GM23338 (cell line): ENCODE measurements at regions not wholly inside any gene's neighbourhood (a gene's known extent, or its start where the extent isn't known, plus 50 kb on each side); places are given as distances from the start of the nearest gene placed in this dataset.

Source experiments
- ATAC-seq: fragments of 200-7000 bp; cut with Tn5 transposase; 3 replicates; pipeline ENCODE4 v1.9.1; 2020
- DNase-seq: peaks from one replicate; pipeline ENCODE4 v3.0.0-alpha.2; 2015; ENCODE audit warnings: low spot score
- H2AFZ ChIP-seq: fragments of 200-600 bp; sonication (generic); 2 replicates; pipeline ENCODE4 v1.8.0; 2016; ENCODE audit warnings: antibody characterized with exemption, mild to moderate bottlenecking, moderate library complexity
- H3F3A ChIP-seq: fragments of 200-600 bp; sonication (generic); replicated peaks from 2 replicates; pipeline ENCODE4 v1.8.0; 2017; ENCODE audit warnings: antibody characterized with exemption, mixed run types, low read depth
- H3K27ac ChIP-seq: fragments of 200-600 bp; sonication (generic); 2 replicates; pipeline ENCODE4 v1.6.1; 2016; ENCODE audit warnings: low read depth
- H3K27me3 ChIP-seq: fragments of 200-600 bp; sonication (generic); 2 replicates; pipeline ENCODE4 v1.8.0; 2016; ENCODE audit warnings: mild to moderate bottlenecking, mixed run types, moderate library complexity; ENCODE audit not compliant: insufficient read depth
- H3K36me3 ChIP-seq: fragments of 200-600 bp; sonication (generic); 2 replicates; pipeline ENCODE4 v1.8.0; 2016; ENCODE audit warnings: mild to moderate bottlenecking; ENCODE audit not compliant: insufficient read depth
- H3K4me1 ChIP-seq: fragments of 200-600 bp; sonication (generic); 2 replicates; pipeline ENCODE4 v1.8.0; 2016; ENCODE audit warnings: mild to moderate bottlenecking, moderate library complexity; ENCODE audit not compliant: insufficient read depth
- H3K4me2 ChIP-seq: fragments of 200-600 bp; sonication (generic); 2 replicates; pipeline ENCODE4 v1.7.1; 2017; ENCODE audit warnings: mixed run types
- H3K4me3 ChIP-seq: fragments of 200-600 bp; sonication (generic); 2 replicates; pipeline ENCODE4 v1.6.1; 2016; ENCODE audit warnings: mixed run types
- H3K79me2 ChIP-seq: fragments of 200-600 bp; sonication (generic); replicated peaks from 2 replicates; pipeline ENCODE4 v1.8.0; 2017; ENCODE audit warnings: mild to moderate bottlenecking; ENCODE audit not compliant: insufficient read depth
- H3K9me2 ChIP-seq: fragments of 200-600 bp; sonication (generic); 2 replicates; pipeline ENCODE4 v1.8.0; 2017; ENCODE audit not compliant: insufficient read depth
- H4K20me1 ChIP-seq: fragments of 200-600 bp; sonication (generic); replicated peaks from 2 replicates; pipeline ENCODE4 v1.8.0; 2017; ENCODE audit warnings: mild to moderate bottlenecking; ENCODE audit not compliant: insufficient read depth
- H3K27ac Mint-ChIP-seq: 2 replicates; pipeline ENCODE4 v1.8.0; 2020; ENCODE audit warnings: inconsistent platforms, mild to moderate bottlenecking, moderate library complexity, mixed read lengths
- H3K27me3 Mint-ChIP-seq: 3 replicates; pipeline ENCODE4 v1.8.0; 2022; ENCODE audit warnings: low read depth, mild to moderate bottlenecking, moderate library complexity, mixed read lengths, inconsistent platforms; ENCODE audit not compliant: insufficient read depth, poor library complexity
- H3K36me3 Mint-ChIP-seq: 3 replicates; pipeline ENCODE4 v1.8.0; 2021; ENCODE audit warnings: low read depth, mild to moderate bottlenecking, inconsistent platforms, moderate library complexity, mixed read lengths
- H3K4me1 Mint-ChIP-seq: 3 replicates; pipeline ENCODE4 v1.8.0; 2020; ENCODE audit warnings: mild to moderate bottlenecking, inconsistent platforms, mixed read lengths
- H3K4me3 Mint-ChIP-seq: 3 replicates; pipeline ENCODE4 v1.8.0; 2021; ENCODE audit warnings: moderate library complexity, mild to moderate bottlenecking, inconsistent platforms, mixed read lengths
- H3K9me3 Mint-ChIP-seq: 3 replicates; pipeline ENCODE4 v1.8.0; 2020; ENCODE audit warnings: moderate library complexity, mild to moderate bottlenecking, inconsistent platforms, mixed read lengths
- JUNB ChIP-seq: IDR thresholded peaks from one replicate; pipeline ENCODE4 v1.6.1; 2016; ENCODE audit warnings: antibody characterized with exemption; ENCODE audit not compliant: unreplicated experiment
- NANOG ChIP-seq: IDR thresholded peaks from 2 replicates; pipeline ENCODE4 v1.6.1; 2016; ENCODE audit warnings: antibody characterized with exemption, borderline replicate concordance
- STAT1 ChIP-seq: IDR thresholded peaks from one replicate; pipeline ENCODE4 v1.6.1; 2016; ENCODE audit warnings: antibody characterized with exemption; ENCODE audit not compliant: unreplicated experiment
- ZNF114 ChIP-seq: fragments of 250-450 bp; sonication (Bioruptor Pico); IDR thresholded peaks from 2 replicates; pipeline ENCODE4 v1.5.0; 2020; ENCODE audit warnings: mild to moderate bottlenecking, moderate library complexity
- TF ChIP-seq, protein P1 (sequence below): fragments of 250-450 bp; sonication (Bioruptor Pico); IDR thresholded peaks from 2 replicates; pipeline ENCODE4 v1.5.0; 2020; ENCODE audit warnings: mild to moderate bottlenecking, moderate library complexity
- TF ChIP-seq, protein P2 (sequence below), 2 experiments: fragments of 200-600 bp in 1 of 2; sonication (generic) in 1 of 2; conservative IDR thresholded peaks; 2 replicates each; pipeline versions ENCODE4 v1.5.1 to v1.6.1; 2016 to 2017; ENCODE audit warnings: antibody characterized with exemption in 2 of 2, low read depth in 2 of 2, mild to moderate bottlenecking in 2 of 2, moderate library complexity in 1 of 2

DNA sequence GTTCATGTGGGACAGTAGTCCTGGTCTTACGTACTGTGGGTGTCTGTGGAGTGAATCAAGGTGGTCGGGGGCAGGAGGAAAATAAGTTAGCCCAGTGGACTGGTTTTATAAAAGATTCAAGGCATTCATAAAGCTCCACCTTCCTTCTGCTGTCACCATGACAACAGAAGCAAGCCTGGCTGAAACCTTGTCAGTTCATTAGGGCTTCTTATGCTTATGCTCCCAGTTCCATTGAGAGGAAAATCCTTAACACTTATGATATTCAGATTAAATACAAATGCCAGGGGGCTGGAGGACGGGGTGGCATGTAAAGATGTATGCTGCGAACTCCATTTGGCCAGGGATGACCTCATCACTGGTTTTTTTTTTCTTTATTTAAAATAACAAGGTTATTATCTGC, 283.1 kb upstream of the ATP10A start (continued):
- TF ChIP-seq, protein P1, sequence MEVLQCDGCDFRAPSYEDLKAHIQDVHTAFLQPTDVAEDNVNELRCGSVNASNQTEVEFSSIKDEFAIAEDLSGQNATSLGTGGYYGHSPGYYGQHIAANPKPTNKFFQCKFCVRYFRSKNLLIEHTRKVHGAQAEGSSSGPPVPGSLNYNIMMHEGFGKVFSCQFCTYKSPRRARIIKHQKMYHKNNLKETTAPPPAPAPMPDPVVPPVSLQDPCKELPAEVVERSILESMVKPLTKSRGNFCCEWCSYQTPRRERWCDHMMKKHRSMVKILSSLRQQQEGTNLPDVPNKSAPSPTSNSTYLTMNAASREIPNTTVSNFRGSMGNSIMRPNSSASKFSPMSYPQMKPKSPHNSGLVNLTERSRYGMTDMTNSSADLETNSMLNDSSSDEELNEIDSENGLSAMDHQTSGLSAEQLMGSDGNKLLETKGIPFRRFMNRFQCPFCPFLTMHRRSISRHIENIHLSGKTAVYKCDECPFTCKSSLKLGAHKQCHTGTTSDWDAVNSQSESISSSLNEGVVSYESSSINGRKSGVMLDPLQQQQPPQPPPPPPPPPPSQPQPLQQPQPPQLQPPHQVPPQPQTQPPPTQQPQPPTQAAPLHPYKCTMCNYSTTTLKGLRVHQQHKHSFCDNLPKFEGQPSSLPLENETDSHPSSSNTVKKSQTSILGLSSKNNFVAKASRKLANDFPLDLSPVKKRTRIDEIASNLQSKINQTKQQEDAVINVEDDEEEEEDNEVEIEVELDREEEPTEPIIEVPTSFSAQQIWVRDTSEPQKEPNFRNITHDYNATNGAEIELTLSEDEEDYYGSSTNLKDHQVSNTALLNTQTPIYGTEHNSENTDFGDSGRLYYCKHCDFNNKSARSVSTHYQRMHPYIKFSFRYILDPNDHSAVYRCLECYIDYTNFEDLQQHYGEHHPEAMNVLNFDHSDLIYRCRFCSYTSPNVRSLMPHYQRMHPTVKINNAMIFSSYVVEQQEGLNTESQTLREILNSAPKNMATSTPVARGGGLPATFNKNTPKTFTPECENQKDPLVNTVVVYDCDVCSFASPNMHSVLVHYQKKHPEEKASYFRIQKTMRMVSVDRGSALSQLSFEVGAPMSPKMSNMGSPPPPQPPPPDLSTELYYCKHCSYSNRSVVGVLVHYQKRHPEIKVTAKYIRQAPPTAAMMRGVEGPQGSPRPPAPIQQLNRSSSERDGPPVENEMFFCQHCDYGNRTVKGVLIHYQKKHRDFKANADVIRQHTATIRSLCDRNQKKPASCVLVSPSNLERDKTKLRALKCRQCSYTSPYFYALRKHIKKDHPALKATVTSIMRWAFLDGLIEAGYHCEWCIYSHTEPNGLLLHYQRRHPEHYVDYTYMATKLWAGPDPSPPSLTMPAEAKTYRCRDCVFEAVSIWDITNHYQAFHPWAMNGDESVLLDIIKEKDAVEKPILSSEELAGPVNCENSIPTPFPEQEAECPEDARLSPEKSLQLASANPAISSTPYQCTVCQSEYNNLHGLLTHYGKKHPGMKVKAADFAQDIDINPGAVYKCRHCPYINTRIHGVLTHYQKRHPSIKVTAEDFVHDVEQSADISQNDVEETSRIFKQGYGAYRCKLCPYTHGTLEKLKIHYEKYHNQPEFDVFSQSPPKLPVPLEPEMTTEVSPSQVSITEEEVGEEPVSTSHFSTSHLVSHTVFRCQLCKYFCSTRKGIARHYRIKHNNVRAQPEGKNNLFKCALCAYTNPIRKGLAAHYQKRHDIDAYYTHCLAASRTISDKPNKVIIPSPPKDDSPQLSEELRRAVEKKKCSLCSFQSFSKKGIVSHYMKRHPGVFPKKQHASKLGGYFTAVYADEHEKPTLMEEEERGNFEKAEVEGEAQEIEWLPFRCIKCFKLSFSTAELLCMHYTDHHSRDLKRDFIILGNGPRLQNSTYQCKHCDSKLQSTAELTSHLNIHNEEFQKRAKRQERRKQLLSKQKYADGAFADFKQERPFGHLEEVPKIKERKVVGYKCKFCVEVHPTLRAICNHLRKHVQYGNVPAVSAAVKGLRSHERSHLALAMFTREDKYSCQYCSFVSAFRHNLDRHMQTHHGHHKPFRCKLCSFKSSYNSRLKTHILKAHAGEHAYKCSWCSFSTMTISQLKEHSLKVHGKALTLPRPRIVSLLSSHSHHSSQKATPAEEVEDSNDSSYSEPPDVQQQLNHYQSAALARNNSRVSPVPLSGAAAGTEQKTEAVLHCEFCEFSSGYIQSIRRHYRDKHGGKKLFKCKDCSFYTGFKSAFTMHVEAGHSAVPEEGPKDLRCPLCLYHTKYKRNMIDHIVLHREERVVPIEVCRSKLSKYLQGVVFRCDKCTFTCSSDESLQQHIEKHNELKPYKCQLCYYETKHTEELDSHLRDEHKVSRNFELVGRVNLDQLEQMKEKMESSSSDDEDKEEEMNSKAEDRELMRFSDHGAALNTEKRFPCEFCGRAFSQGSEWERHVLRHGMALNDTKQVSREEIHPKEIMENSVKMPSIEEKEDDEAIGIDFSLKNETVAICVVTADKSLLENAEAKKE (CRISPR knock-in tag), result no peak
- TF ChIP-seq JUNB (no peak), NANOG (no peak), STAT1 (no peak)
- TF ChIP-seq, protein P2, sequence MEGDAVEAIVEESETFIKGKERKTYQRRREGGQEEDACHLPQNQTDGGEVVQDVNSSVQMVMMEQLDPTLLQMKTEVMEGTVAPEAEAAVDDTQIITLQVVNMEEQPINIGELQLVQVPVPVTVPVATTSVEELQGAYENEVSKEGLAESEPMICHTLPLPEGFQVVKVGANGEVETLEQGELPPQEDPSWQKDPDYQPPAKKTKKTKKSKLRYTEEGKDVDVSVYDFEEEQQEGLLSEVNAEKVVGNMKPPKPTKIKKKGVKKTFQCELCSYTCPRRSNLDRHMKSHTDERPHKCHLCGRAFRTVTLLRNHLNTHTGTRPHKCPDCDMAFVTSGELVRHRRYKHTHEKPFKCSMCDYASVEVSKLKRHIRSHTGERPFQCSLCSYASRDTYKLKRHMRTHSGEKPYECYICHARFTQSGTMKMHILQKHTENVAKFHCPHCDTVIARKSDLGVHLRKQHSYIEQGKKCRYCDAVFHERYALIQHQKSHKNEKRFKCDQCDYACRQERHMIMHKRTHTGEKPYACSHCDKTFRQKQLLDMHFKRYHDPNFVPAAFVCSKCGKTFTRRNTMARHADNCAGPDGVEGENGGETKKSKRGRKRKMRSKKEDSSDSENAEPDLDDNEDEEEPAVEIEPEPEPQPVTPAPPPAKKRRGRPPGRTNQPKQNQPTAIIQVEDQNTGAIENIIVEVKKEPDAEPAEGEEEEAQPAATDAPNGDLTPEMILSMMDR (conservative IDR thresholded peaks at IDR 0.05; ENCODE audit: low read depth in 2 of 2), result no peak

DNA sequence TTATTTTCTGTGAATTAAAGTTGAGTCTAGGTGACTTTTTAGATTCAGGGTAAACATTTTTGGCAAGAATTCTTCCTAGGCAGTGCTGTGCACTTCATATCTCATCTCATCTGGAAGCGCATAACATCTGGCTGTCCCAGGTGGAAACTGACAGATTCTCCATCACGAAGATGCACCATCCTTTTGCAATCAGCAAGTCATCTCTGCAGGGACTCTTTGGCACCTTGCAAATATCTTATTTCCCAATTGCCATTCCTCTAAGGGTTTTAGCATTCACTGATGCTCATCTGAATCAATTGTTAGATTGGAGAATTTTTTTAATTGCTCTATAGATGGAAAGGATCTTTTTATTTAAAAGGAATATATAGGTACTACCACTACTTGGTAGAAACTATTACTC, 282.7 kb upstream of the ATP10A start:
- H3K4me3 Mint-ChIP-seq, result no peak overlapping the region
- Histone ChIP-seq H3K27ac (no peak overlapping the region), H3K4me1 (peaks cover 3% of the 10 kb centered on the region; the same call in 1 of the 2 replicates), H3K4me3 (no peak overlapping the region), H2AFZ (0 out of 2 replicates have a peak overlapping the region, but pooled peaks have one; percentile 66), H4K20me1 (no peaks in the 10 kb centered on the region), H3K4me2 (no peak overlapping the region), H3K27me3 (no peaks in the 10 kb centered on the region), H3K36me3 (no peaks in the 10 kb centered on the region), H3K79me2 (no peaks in the 10 kb centered on the region), H3K9me2 (no peaks in the 10 kb centered on the region; the same call in 1 of the 2 replicates), H3F3A (no peaks in the 10 kb centered on the region)
- ATAC-seq, result no peak
- DNase-seq, result no peak
- H3K27me3 Mint-ChIP-seq, result peaks cover 1% of the 10 kb centered on the region
- peaks cover 3% of the 10 kb centered on the region; the same call in 1 of the 3 replicates for H3K4me1 Mint-ChIP-seq
- H3K36me3 Mint-ChIP-seq, result no peaks in the 10 kb centered on the region
- peaks cover 6% of the 10 kb centered on the region; the same call in 1 of the 3 replicates for H3K9me3 Mint-ChIP-seq
- H3K27ac Mint-ChIP-seq, result no peak overlapping the region
- no peak for TF ChIP-seq ZNF114 (CRISPR knock-in tag)
- TF ChIP-seq, protein P2 (conservative IDR thresholded peaks at IDR 0.05; ENCODE audit: low read depth in 2 of 2), result no peak
- TF ChIP-seq JUNB, result no peak
